Right atrium auricular region (tissue), 2 donors: ENCODE measurements at regions not wholly inside any gene's neighbourhood (a gene's known extent, or its start where the extent isn't known, plus 50 kb on each side); places are given as distances from the start of the nearest gene placed in this dataset.

Experiments
- DNase-seq: peaks from one replicate; pipeline ENCODE4 v3.0.0-alpha.2; 2019; ENCODE audit warnings: low spot score
- H3K27ac ChIP-seq, 2 donors: fragments of 200-600 bp; sonication (generic); 1 replicate in 1 of 2; 2 replicates in 1 of 2; pipeline ENCODE4 v1.5.1; 2016 to 2019
- H3K27me3 ChIP-seq, 2 donors: fragments of 200-600 bp; sonication (generic); one replicate each; pipeline versions ENCODE4 v1.5.1 to v1.6.0; 2017 to 2019
- H3K36me3 ChIP-seq: fragments of 200-600 bp; sonication (generic); one replicate; pipeline ENCODE4 v1.5.1; 2016
- H3K4me1 ChIP-seq, 2 donors: fragments of 200-600 bp; sonication (generic); one replicate each; pipeline versions ENCODE4 v1.5.1 to v1.6.0; 2017 to 2019
- H3K4me3 ChIP-seq, 2 donors: fragments of 200-600 bp; sonication (generic); 1 replicate in 1 of 2; 2 replicates in 1 of 2; pipeline ENCODE4 v1.5.1; 2017 to 2019; ENCODE audit warnings: mild to moderate bottlenecking in 1 of 2, moderate library complexity in 1 of 2
- H3K9me3 ChIP-seq, 2 donors: fragments of 200-600 bp; sonication (generic); one replicate each; pipeline ENCODE4 v1.5.1; 2019
- TF ChIP-seq, protein P1 (sequence below), 2 donors: fragments of 200-600 bp; sonication (generic); IDR thresholded peaks; one replicate each; pipeline ENCODE4 v1.5.1; 2019; ENCODE audit warnings: antibody characterized with exemption in 2 of 2

DNA sequence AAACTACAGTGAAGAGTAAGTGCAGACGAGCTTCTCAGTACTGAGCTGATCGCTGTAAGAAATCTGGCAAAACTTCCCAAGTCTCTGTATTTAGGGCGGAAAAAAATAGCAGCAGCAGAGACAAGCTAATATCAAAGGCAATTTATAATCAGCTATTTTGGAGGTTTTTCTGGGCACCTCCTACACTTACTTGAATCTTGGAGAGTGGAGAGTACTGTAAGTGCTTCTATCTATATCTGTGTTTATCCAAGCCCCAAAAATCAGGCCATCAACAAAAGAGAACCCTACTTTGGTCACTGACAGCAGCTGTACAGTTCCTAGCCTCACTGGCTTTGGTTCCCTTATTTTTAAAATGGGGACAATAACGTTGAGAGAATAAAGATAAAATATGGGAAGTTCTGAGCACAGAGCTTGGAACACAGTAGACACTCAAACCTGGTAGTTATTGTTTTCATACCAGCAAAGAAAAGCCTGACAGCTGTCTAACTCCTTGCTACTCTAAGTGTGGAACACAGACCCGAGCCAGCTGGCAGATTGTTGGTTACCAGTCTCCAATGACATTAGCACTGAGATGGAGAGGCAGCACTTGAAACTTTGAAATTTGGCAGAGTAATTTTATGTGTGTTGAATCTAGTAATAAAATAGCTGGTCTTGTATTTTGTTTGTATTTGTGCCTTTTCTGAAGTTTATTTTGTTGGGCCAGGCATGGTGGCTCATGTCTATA lies 96.0 kb upstream of the SLC28A3 start:
- H3K4me1 ChIP-seq = peaks cover 0 to 10% of the 10 kb centered on the region in 2 donors
- H3K4me3 ChIP-seq = no peak overlapping the region
- H3K27ac ChIP-seq = peak overlapping the region; percentile 65 to 82
- H3K27me3 ChIP-seq = no peaks in the 10 kb centered on the region
- no peaks in the 10 kb centered on the region for H3K9me3 ChIP-seq
- peak; percentile 63 for DNase-seq
- H3K36me3 ChIP-seq = no peaks in the 10 kb centered on the region
- TF ChIP-seq, protein P1, sequence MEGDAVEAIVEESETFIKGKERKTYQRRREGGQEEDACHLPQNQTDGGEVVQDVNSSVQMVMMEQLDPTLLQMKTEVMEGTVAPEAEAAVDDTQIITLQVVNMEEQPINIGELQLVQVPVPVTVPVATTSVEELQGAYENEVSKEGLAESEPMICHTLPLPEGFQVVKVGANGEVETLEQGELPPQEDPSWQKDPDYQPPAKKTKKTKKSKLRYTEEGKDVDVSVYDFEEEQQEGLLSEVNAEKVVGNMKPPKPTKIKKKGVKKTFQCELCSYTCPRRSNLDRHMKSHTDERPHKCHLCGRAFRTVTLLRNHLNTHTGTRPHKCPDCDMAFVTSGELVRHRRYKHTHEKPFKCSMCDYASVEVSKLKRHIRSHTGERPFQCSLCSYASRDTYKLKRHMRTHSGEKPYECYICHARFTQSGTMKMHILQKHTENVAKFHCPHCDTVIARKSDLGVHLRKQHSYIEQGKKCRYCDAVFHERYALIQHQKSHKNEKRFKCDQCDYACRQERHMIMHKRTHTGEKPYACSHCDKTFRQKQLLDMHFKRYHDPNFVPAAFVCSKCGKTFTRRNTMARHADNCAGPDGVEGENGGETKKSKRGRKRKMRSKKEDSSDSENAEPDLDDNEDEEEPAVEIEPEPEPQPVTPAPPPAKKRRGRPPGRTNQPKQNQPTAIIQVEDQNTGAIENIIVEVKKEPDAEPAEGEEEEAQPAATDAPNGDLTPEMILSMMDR (IDR thresholded peaks at IDR 0.05) = no peak

DNA sequence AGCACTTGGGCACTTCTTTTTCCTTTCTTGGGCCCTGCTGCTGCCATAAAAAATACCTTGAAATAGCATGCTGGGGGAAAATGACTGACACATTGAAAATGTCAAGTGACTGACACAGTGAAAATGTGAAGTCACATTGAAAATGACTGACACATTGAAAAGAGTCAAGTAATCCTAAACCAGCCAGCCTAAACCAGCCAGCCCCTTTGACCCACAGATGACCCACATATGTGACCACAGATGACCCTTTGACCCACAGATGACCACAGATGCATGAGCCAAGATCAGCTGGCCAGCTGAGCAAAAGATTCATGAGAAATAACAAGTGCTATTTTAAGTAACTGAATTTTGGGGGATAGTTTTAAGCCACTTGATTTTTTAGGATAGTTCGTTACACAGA lies 97.8 kb upstream of the SLC28A3 start:
- TF ChIP-seq, protein P1 (IDR thresholded peaks at IDR 0.05) = no peak
- H3K4me1 ChIP-seq = peaks cover 0 to 10% of the 10 kb centered on the region in 2 donors
- no peaks in the 10 kb centered on the region for H3K36me3 ChIP-seq
- no peaks in the 10 kb centered on the region for H3K27me3 ChIP-seq
- DNase-seq = no peak
- H3K9me3 ChIP-seq = no peaks in the 10 kb centered on the region
- H3K27ac ChIP-seq = no peak overlapping the region
- H3K4me3 ChIP-seq = no peak overlapping the region

DNA sequence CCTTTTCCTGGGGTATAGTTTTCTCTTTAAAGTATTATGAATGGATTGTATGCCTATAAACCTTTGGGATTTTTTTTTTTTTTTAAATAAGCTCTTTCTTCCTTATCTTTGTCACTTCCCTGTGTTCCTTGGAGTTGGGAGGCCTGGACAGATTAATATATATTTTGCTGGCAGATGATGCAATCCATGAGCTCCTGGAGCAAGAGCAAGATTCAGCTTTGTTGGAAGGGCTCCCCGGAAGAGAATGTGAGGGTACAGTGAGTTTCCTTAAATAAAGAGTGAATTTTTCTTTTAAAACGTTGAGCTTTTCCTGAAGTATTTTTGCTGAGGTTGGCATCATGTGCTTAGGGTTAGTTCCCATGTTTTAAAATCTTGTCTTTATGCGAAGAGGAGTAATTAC lies 98.7 kb upstream of the SLC28A3 start:
- TF ChIP-seq, protein P1 (IDR thresholded peaks at IDR 0.05) = no peak
- DNase-seq = no peak
- Histone ChIP-seq H3K36me3 (no peaks in the 10 kb centered on the region), H3K27me3 (no peaks in the 10 kb centered on the region), H3K4me1 (peaks cover 0 to 10% of the 10 kb centered on the region in 2 donors), H3K4me3 (no peak overlapping the region), H3K9me3 (no peaks in the 10 kb centered on the region), H3K27ac (no peak overlapping the region)

- Histone ChIP-seq H3K9me3 (no peaks in the 10 kb centered on the region), H3K4me3 (no peak overlapping the region), H3K27ac (no peak overlapping the region), H3K36me3 (no peaks in the 10 kb centered on the region), H3K27me3 (no peaks in the 10 kb centered on the region), H3K4me1 (peaks cover 0 to 6% of the 10 kb centered on the region in 2 donors)
- TF ChIP-seq, protein P1 (IDR thresholded peaks at IDR 0.05) = no peak
- no peak for DNase-seq
Observed at GRCh38 chr9:84442712-84443111, 102.2 kb upstream of the SLC28A3 start.

DNA sequence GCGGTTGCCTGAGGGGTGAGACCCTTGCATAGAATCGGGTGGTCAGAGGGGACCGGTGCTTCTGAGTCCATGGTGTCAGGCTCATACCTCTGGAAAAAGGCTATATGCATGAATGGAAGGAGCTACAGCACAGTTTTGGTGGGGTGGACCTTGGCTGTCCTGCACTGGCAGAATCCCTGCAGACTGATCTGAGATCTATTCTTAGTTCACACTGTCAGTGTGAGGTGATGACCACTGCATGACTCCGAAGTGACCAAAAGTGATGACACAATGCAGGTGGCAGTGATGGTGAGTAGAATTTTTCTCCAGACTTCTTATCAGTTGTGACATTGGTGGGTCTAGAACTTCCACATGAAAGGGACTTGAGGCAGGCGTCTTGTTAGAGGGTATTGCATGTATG lies 105.2 kb upstream of the SLC28A3 start:
- DNase-seq = no peak
- H3K9me3 ChIP-seq = no peaks in the 10 kb centered on the region
- H3K4me1 ChIP-seq = peaks cover 0 to 6% of the 10 kb centered on the region in 2 donors
- H3K36me3 ChIP-seq = no peaks in the 10 kb centered on the region
- peak overlapping the region; percentile 50 to 81 for H3K27ac ChIP-seq
- TF ChIP-seq, protein P1 (IDR thresholded peaks at IDR 0.05) = no peak
- no peak overlapping the region for H3K4me3 ChIP-seq
- H3K27me3 ChIP-seq = no peaks in the 10 kb centered on the region

DNA sequence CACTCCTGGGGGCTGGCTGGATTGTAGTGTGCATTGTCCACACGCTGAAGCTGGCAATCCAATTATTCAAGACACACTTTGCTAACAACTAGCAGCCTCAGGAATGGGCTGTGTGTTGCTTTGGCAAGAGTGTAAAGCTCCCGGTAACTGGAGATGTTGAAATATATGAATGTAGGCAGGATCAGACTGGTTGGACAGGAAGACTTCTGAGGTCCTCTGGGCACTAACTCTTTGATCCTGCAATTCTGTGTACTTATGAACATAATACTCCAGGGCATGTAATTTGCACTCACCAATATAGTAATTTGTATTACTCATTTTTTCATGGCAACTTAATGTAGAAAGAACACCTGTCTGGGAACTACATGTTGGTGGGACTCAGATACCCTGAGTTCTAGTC lies 106.7 kb upstream of the SLC28A3 start:
- TF ChIP-seq, protein P1 (IDR thresholded peaks at IDR 0.05) = no peak
- no peaks in the 10 kb centered on the region for H3K36me3 ChIP-seq
- H3K27me3 ChIP-seq = no peaks in the 10 kb centered on the region
- no peak overlapping the region for H3K4me3 ChIP-seq
- DNase-seq = no peak
- H3K27ac ChIP-seq = no peak overlapping the region
- H3K9me3 ChIP-seq = no peaks in the 10 kb centered on the region
- H3K4me1 ChIP-seq = peaks cover 0 to 6% of the 10 kb centered on the region in 2 donors
